Fibroblast of mammary gland (primary cell): ENCODE measurements at regions not wholly inside any gene's neighbourhood (a gene's known extent, or its start where the extent isn't known, plus 50 kb on each side); places are given as distances from the start of the nearest gene placed in this dataset.

Experiments used
- DNase-seq: peaks from one replicate; pipeline ENCODE4 v3.0.0-alpha.2; 2010; ENCODE audit warnings: low read depth
- H3K4me3 ChIP-seq: 2 replicates; pipeline ENCODE4 v1.5.1; 2011; ENCODE audit warnings: low read depth, mild to moderate bottlenecking, low read length, moderate library complexity; ENCODE audit not compliant: control insufficient read depth
- CTCF ChIP-seq: conservative IDR thresholded peaks from 2 replicates; pipeline ENCODE4 v1.5.1; 2011; ENCODE audit warnings: low read depth, low read length, inconsistent platforms; ENCODE audit not compliant: control insufficient read depth, insufficient read depth

- no peak for TF ChIP-seq CTCF
- DNase-seq, result no peak
- H3K4me3 ChIP-seq, result no peak overlapping the region
Observed at GRCh38 chr10:131758939-131759301, 141.9 kb upstream of the PPP2R2D start.

- DNase-seq, result no peak
- no peak overlapping the region for H3K4me3 ChIP-seq
- no peak for TF ChIP-seq CTCF
Observed at GRCh38 chr10:131759347-131759746, 141.5 kb upstream of the PPP2R2D start.

GRCh38 chr10:131760416-131761166 lies 140.2 kb upstream of the PPP2R2D start:
- no peak overlapping the region for H3K4me3 ChIP-seq
- no peak for DNase-seq
- no peak for TF ChIP-seq CTCF

GRCh38 chr10:131762789-131763696 lies 137.8 kb upstream of the PPP2R2D start:
- TF ChIP-seq CTCF, result no peak
- no peak overlapping the region for H3K4me3 ChIP-seq
- no peak for DNase-seq

- H3K4me3 ChIP-seq, result no peak overlapping the region
- DNase-seq, result no peak
- no peak for TF ChIP-seq CTCF
Observed at GRCh38 chr10:131764929-131765328, 135.9 kb upstream of the PPP2R2D start.

GRCh38 chr10:131766096-131766495 lies 134.7 kb upstream of the PPP2R2D start:
- DNase-seq, result no peak
- H3K4me3 ChIP-seq, result no peak overlapping the region
- TF ChIP-seq CTCF, result no peak
